ENCODE measurements at regions not wholly inside any gene's neighbourhood (a gene's known extent, or its start where the extent isn't known, plus 50 kb on each side); places are given as distances from the start of the nearest gene placed in this dataset.

DNA sequence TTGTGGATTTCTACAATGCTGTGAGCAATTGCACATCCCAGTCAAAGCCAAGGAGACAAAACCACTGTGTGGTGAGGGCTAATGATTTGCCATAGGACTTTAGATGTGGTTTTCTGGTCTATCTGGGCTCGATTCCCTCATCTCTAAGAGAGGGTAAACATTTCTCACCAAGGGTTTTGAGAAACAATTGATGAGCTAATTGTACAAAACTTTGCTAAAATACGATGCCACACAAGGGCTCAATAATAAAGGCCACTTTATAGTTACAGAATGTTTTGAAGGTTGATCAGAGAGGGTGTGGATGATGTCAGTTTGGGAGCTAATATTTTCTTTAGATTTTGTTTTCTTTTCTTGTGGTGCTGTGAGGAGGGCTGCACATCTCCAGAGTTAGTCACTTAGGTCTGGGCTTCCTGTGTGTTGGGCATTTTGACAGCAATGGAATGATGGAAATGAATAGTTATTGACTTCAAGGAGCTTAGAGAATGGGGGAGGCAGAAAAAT lies 60.8 kb upstream of the SLC38A4 start:
- TF ChIP-seq, protein P1, sequence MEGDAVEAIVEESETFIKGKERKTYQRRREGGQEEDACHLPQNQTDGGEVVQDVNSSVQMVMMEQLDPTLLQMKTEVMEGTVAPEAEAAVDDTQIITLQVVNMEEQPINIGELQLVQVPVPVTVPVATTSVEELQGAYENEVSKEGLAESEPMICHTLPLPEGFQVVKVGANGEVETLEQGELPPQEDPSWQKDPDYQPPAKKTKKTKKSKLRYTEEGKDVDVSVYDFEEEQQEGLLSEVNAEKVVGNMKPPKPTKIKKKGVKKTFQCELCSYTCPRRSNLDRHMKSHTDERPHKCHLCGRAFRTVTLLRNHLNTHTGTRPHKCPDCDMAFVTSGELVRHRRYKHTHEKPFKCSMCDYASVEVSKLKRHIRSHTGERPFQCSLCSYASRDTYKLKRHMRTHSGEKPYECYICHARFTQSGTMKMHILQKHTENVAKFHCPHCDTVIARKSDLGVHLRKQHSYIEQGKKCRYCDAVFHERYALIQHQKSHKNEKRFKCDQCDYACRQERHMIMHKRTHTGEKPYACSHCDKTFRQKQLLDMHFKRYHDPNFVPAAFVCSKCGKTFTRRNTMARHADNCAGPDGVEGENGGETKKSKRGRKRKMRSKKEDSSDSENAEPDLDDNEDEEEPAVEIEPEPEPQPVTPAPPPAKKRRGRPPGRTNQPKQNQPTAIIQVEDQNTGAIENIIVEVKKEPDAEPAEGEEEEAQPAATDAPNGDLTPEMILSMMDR (IDR thresholded peaks at IDR 0.05): no peak
- no peak for TF ChIP-seq POLR2AphosphoS5 (IDR thresholded peaks at IDR 0.05)

Data from esophagus muscularis mucosa (tissue), 3 donors.